ENCODE measurements at regions not wholly inside any gene's neighbourhood (a gene's known extent, or its start where the extent isn't known, plus 50 kb on each side); places are given as distances from the start of the nearest gene placed in this dataset.
A peak's percentile ranks its signal among the peaks of the same experiment; 100 is the strongest.

- Histone ChIP-seq H3K18ac (ENCODE audit: low read length) (no peak overlapping the region), H4K8ac (ENCODE audit: low read depth, low read length) (no peak overlapping the region), H2BK120ac (ENCODE audit: low read depth, low read length) (no peak overlapping the region), H3K36me3 (ENCODE audit: control insufficient read depth, insufficient read depth, low read length) (no peaks in the 10 kb centered on the region), H3K4me2 (ENCODE audit: low read length) (no peak overlapping the region), H2BK15ac (replicated peaks; ENCODE audit: low read depth) (no peak overlapping the region), H3K56ac (ENCODE audit: low read length) (no peak overlapping the region), H3K4ac (ENCODE audit: low read depth, low read length) (no peak overlapping the region), H3K4me3 (ENCODE audit: low read length) (no peak overlapping the region), H3K79me2 (ENCODE audit: control insufficient read depth, insufficient read depth, low read length) (no peaks in the 10 kb centered on the region), H3K23ac (ENCODE audit: low read length) (no peak overlapping the region), H3K27ac (ENCODE audit: low read depth, low read length) (no peak overlapping the region), H4K5ac (ENCODE audit: low read length) (no peak overlapping the region), H3K9ac (ENCODE audit: low read length) (no peak overlapping the region), H3K4me1 (ENCODE audit: control insufficient read depth, low read depth, low read length) (no peaks in the 10 kb centered on the region), H2BK5ac (ENCODE audit: low read length) (no peak overlapping the region), H2AK5ac (ENCODE audit: low read length) (no peak overlapping the region), H3K79me1 (ENCODE audit: low read length) (no peaks in the 10 kb centered on the region), H3K27me3 (ENCODE audit: insufficient read depth, low read length, poor library complexity) (no peaks in the 10 kb centered on the region)
- no peak for DNase-seq
- WGBS (ENCODE audit: extremely low coverage, insufficient coverage, low lambda C conversion rate): no CpG with 5 or more reads among the region's 3 CpGs
Measured at GRCh38 chr5:57653636-57654290, 171.2 kb upstream of the ACTBL2 start.

- Histone ChIP-seq H2BK15ac (replicated peaks; ENCODE audit: low read depth) (no peak overlapping the region), H3K56ac (ENCODE audit: low read length) (no peak overlapping the region), H3K79me1 (ENCODE audit: low read length) (no peaks in the 10 kb centered on the region), H2AK5ac (ENCODE audit: low read length) (no peak overlapping the region), H3K4me1 (ENCODE audit: control insufficient read depth, low read depth, low read length) (no peaks in the 10 kb centered on the region), H3K18ac (ENCODE audit: low read length) (no peak overlapping the region), H3K36me3 (ENCODE audit: control insufficient read depth, insufficient read depth, low read length) (no peaks in the 10 kb centered on the region), H3K4me3 (ENCODE audit: low read length) (no peak overlapping the region), H3K9ac (ENCODE audit: low read length) (no peak overlapping the region), H4K5ac (ENCODE audit: low read length) (no peak overlapping the region), H3K4ac (ENCODE audit: low read depth, low read length) (no peak overlapping the region), H3K27ac (ENCODE audit: low read depth, low read length) (no peak overlapping the region), H3K27me3 (ENCODE audit: insufficient read depth, low read length, poor library complexity) (no peaks in the 10 kb centered on the region), H3K4me2 (ENCODE audit: low read length) (no peak overlapping the region), H2BK5ac (ENCODE audit: low read length) (no peak overlapping the region), H3K23ac (ENCODE audit: low read length) (no peak overlapping the region), H2BK120ac (ENCODE audit: low read depth, low read length) (no peak overlapping the region), H4K8ac (ENCODE audit: low read depth, low read length) (no peak overlapping the region), H3K79me2 (ENCODE audit: control insufficient read depth, insufficient read depth, low read length) (no peaks in the 10 kb centered on the region)
- no peak for DNase-seq
- WGBS (ENCODE audit: extremely low coverage, insufficient coverage, low lambda C conversion rate): no CpG with 5 or more reads among the region's 1 CpG
Measured at GRCh38 chr5:57651127-57651526, 168.5 kb upstream of the ACTBL2 start.

DNA sequence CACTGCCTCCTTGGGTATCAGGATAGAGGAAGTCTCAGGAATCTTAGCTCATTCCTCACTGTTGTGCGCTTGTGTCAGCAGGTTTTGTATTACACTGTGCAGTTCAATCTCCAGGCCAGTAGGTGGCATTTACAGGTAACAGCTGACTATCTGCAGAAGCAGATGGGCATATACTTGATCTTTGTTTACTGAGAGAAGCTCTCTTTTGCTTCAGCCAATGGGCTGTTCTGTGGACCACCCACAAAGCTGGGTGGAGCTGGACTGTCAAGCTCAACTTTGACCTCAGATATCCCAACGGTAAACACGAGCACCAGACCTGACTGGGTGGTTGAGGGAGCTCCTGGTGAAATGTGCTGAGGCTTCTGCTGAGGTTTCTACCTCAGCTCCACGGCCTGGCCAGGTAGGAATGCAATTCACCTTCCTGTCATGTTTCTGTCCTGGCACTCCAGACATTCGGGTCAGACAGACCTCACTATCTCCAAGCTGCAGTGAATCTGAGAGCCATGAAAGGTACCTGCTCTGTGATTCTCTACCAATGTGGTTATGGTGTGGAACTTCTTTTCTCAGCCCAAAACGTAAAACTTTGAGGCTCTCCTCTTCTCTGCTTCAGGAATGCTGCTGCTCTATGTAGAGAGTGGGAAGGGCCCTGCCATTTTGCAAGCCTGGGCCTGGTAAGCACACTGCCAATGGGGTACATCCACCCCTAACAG, 167.9 kb upstream of the ACTBL2 start:
- Histone ChIP-seq H3K27ac (ENCODE audit: low read depth, low read length) (no peak overlapping the region), H3K27me3 (ENCODE audit: insufficient read depth, low read length, poor library complexity) (no peaks in the 10 kb centered on the region), H4K5ac (ENCODE audit: low read length) (no peak overlapping the region), H3K4me3 (ENCODE audit: low read length) (no peak overlapping the region), H3K79me2 (ENCODE audit: control insufficient read depth, insufficient read depth, low read length) (no peaks in the 10 kb centered on the region), H3K56ac (ENCODE audit: low read length) (no peak overlapping the region), H4K8ac (ENCODE audit: low read depth, low read length) (no peak overlapping the region), H2BK120ac (ENCODE audit: low read depth, low read length) (no peak overlapping the region), H3K23ac (ENCODE audit: low read length) (no peak overlapping the region), H2BK5ac (ENCODE audit: low read length) (no peak overlapping the region), H3K18ac (ENCODE audit: low read length) (no peak overlapping the region), H3K9ac (ENCODE audit: low read length) (no peak overlapping the region), H2BK15ac (replicated peaks; ENCODE audit: low read depth) (no peak overlapping the region), H3K36me3 (ENCODE audit: control insufficient read depth, insufficient read depth, low read length) (no peaks in the 10 kb centered on the region), H3K4me1 (ENCODE audit: control insufficient read depth, low read depth, low read length) (no peaks in the 10 kb centered on the region), H3K4me2 (ENCODE audit: low read length) (no peak overlapping the region), H3K79me1 (ENCODE audit: low read length) (no peaks in the 10 kb centered on the region), H2AK5ac (ENCODE audit: low read length) (no peak overlapping the region), H3K4ac (ENCODE audit: low read depth, low read length) (no peak overlapping the region)
- DNase-seq: peak; percentile 95
- no CpG with 5 or more reads among the region's 6 CpGs for WGBS (ENCODE audit: extremely low coverage, insufficient coverage, low lambda C conversion rate)

- Histone ChIP-seq H3K36me3 (ENCODE audit: control insufficient read depth, insufficient read depth, low read length) (no peaks in the 10 kb centered on the region), H2BK15ac (replicated peaks; ENCODE audit: low read depth) (no peak overlapping the region), H2BK120ac (ENCODE audit: low read depth, low read length) (no peak overlapping the region), H3K4me2 (ENCODE audit: low read length) (no peak overlapping the region), H3K4me3 (ENCODE audit: low read length) (no peak overlapping the region), H3K27me3 (ENCODE audit: insufficient read depth, low read length, poor library complexity) (no peaks in the 10 kb centered on the region), H2AK5ac (ENCODE audit: low read length) (no peak overlapping the region), H3K4me1 (ENCODE audit: control insufficient read depth, low read depth, low read length) (no peaks in the 10 kb centered on the region), H3K18ac (ENCODE audit: low read length) (no peak overlapping the region), H3K56ac (ENCODE audit: low read length) (no peak overlapping the region), H3K79me2 (ENCODE audit: control insufficient read depth, insufficient read depth, low read length) (no peaks in the 10 kb centered on the region), H4K8ac (ENCODE audit: low read depth, low read length) (no peak overlapping the region), H4K5ac (ENCODE audit: low read length) (no peak overlapping the region), H3K9ac (ENCODE audit: low read length) (no peak overlapping the region), H3K4ac (ENCODE audit: low read depth, low read length) (no peak overlapping the region), H3K79me1 (ENCODE audit: low read length) (no peaks in the 10 kb centered on the region), H2BK5ac (ENCODE audit: low read length) (no peak overlapping the region), H3K27ac (ENCODE audit: low read depth, low read length) (no peak overlapping the region), H3K23ac (ENCODE audit: low read length) (no peak overlapping the region)
- no peak for DNase-seq
- no CpG with 5 or more reads among the region's 2 CpGs for WGBS (ENCODE audit: extremely low coverage, insufficient coverage, low lambda C conversion rate)
Measured at GRCh38 chr5:57642698-57643097, 160.1 kb upstream of the ACTBL2 start.

- H4K5ac ChIP-seq (ENCODE audit: low read length): no peak overlapping the region
- H3K23ac ChIP-seq (ENCODE audit: low read length): no peak overlapping the region
- H3K18ac ChIP-seq (ENCODE audit: low read length): no peak overlapping the region
- no peaks in the 10 kb centered on the region for H3K4me1 ChIP-seq (ENCODE audit: control insufficient read depth, low read depth, low read length)
- no peaks in the 10 kb centered on the region for H3K27me3 ChIP-seq (ENCODE audit: insufficient read depth, low read length, poor library complexity)
- WGBS (ENCODE audit: extremely low coverage, insufficient coverage, low lambda C conversion rate): no CpG with 5 or more reads among the region's 4 CpGs
- no peaks in the 10 kb centered on the region for H3K36me3 ChIP-seq (ENCODE audit: control insufficient read depth, insufficient read depth, low read length)
- no peak overlapping the region for H2BK15ac ChIP-seq (replicated peaks; ENCODE audit: low read depth)
- H3K79me1 ChIP-seq (ENCODE audit: low read length): no peaks in the 10 kb centered on the region
- H3K79me2 ChIP-seq (ENCODE audit: control insufficient read depth, insufficient read depth, low read length): no peaks in the 10 kb centered on the region
- H3K27ac ChIP-seq (ENCODE audit: low read depth, low read length): no peak overlapping the region
- no peak overlapping the region for H2AK5ac ChIP-seq (ENCODE audit: low read length)
- H3K9ac ChIP-seq (ENCODE audit: low read length): no peak overlapping the region
- no peak overlapping the region for H3K4me3 ChIP-seq (ENCODE audit: low read length)
- no peak overlapping the region for H2BK5ac ChIP-seq (ENCODE audit: low read length)
- DNase-seq: no peak
- H3K4me2 ChIP-seq (ENCODE audit: low read length): no peak overlapping the region
- no peak overlapping the region for H2BK120ac ChIP-seq (ENCODE audit: low read depth, low read length)
- no peak overlapping the region for H3K4ac ChIP-seq (ENCODE audit: low read depth, low read length)
- no peak overlapping the region for H3K56ac ChIP-seq (ENCODE audit: low read length)
- H4K8ac ChIP-seq (ENCODE audit: low read depth, low read length): no peak overlapping the region
Measured at GRCh38 chr5:57642066-57642465, 159.5 kb upstream of the ACTBL2 start.
